NOMO-1 (cell line): ENCODE measurements at regions not wholly inside any gene's neighbourhood (a gene's known extent, or its start where the extent isn't known, plus 50 kb on each side); places are given as distances from the start of the nearest gene placed in this dataset.
"Not testable (repeated sequence)": the region's sequence is repeated elsewhere in the genome, so short reads cannot be mapped to it uniquely, and the experiment has no call there.

ENCODE experiments used
- DNase-seq, 2 experiments: peaks; one replicate each; lab custom pipeline; 2025; ENCODE audit not compliant: unreplicated experiment in 2 of 2; lab: John Stamatoyannopoulos, UW

- DNase-seq, result no peak
These were observed 517.8 kb downstream of the SLITRK5 start for GRCh38 chr13:88188986-88189385.

- DNase-seq, result no peak
These were observed 518.6 kb downstream of the SLITRK5 start for GRCh38 chr13:88189728-88190127.

DNA sequence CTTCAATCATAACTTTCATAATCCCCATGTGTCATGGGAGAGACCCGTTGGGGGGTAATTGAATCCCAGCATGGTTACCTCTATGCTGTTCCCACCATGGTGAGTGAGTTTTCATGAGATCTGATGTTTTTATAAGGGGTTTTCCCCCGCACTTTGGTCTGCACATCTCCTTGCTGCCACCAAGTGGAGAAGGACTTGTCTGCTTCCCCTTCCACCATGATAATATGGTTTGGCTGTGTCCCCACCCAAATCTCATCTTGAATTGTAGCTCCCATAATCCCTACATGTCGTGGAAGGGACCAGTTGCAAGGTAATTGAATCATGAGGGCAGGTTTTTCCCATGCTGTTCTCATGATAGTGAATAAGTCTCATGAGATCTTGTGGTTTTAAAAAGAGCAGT, 524.9 kb downstream of the SLITRK5 start:
- DNase-seq, result no peak

GRCh38 chr13:88217372-88217771, 546.2 kb downstream of the SLITRK5 start:
- DNase-seq, result no peak

- no peak for DNase-seq
These were observed 546.7 kb downstream of the SLITRK5 start for GRCh38 chr13:88217883-88218282.

- no peak for DNase-seq
These were observed 552.8 kb downstream of the SLITRK5 start for GRCh38 chr13:88223958-88224357.

- no peak for DNase-seq
These were observed 564.3 kb downstream of the SLITRK5 start for GRCh38 chr13:88235441-88235840.

DNA sequence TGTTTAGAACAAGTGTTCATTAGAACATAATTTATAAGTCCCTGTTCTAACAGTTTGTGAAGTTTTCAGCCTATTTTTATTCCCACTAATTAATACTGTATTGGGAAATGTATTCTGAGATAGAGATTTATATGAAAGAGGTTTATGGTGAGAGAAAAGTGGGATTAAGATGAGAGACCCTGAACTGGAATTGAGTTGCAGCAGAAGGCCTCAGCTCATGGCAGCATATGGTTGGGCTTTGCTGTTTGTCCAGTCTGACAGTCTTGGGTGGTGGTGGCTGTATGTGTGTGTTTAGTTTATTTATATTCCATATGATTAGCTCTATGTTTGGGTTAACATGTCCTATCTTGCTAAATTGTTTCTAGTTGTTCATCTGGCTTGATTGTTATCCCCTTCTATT, 575.1 kb downstream of the SLITRK5 start:
- no peak for DNase-seq

DNA sequence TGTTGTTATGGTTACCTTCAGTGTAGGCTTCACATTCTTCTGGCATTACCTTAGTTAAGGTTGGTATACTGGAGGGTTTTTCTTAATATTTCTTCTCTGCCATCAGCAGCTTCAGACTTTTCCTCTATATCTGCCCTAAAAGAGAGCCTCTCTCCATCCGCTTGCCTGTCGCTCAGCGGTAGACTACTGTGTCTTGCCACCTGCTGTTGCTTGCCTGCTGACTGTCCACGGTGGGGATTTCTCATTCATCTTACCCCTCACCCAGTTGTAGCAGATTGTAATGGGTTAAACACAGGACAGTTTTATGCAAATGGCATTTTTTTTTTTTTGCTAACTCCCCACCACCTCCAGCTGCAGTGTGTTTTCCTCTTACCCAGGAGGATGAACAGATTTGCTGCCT, 577.2 kb downstream of the SLITRK5 start:
- no peak for DNase-seq

GRCh38 chr13:88257706-88258105, 586.5 kb downstream of the SLITRK5 start:
- no peak for DNase-seq

GRCh38 chr13:88263808-88264207, 592.6 kb downstream of the SLITRK5 start:
- no peak for DNase-seq

DNA sequence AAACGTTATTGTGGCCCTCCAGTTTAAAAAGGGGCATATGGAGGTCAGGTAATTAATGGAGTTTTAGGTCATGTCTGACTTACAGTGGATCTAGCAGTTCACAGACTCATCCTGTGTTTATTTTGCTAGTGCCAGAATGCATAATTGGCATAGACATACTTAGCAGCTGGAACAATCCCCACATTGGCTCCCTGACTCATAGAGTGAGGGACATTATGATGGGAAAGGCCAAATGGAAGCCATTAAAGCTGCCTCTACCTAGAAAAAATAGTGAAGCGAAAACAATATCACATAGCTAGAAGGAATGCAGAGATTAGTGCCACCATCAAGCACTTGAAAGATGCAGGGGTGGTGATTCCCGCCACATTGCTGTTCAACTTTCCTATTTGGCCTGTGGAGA, 610.7 kb downstream of the SLITRK5 start:
- no peak for DNase-seq

- DNase-seq, result no peak
These were observed 614.2 kb downstream of the SLITRK5 start for GRCh38 chr13:88285329-88285728.

DNA sequence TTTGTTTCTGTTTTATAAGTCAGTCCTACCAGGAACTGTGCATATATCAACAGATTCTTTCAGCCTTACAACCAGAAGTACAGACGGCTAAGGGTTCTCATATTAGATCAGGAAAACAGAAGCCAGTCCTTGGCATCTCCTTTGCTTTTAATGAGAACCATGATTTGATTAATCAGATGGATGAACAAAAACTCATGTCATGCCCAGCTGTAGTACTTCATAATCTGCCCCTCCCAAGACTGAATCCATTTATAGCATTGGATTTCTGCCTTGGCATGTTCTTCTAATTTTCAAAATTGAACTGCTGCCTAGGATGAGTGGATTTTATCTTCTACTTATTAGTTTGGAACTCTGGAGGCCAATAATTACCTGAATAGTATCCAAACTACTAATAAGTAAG, 617.2 kb downstream of the SLITRK5 start:
- no peak for DNase-seq

- not testable (repeated sequence) for DNase-seq
These were observed 620.6 kb downstream of the SLITRK5 start for GRCh38 chr13:88291731-88292130.

DNA sequence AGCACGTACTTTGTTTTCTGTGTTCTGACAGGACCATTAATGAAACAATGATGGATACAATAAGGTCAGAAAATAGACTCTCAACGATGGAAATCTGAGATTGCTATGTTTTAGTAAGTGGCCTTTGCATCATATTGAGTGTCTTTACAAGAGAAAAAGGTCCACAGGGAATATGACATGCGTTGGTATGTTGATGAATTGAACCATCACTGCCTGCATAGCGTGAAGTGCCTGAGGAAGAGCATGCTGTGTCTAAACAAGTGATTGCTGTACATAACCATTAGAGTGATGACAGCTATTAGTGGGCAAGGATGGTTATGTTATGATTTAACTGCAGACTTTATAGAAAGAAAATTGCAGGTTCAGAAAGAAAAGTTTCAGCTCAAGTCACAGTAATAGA, 623.2 kb downstream of the SLITRK5 start:
- no peak for DNase-seq

DNA sequence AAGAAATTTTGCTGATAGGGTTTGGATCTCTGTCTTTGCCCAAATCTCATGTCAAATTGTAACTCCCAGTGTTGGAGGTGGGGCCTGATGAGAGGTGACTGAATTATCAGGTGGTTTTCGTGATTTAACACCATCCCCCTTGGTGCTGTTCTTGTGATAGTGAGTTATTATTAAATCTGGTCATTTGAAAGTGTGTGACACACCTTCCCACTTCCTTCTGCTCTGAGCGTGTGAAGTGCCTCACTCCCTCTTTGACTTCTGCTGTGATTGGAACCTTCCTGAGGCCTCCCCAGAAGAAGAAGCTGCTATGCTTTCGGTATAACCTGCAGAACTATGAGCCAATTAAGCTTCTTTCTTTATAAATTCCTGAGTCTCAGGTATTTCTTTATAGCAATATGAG, 632.0 kb downstream of the SLITRK5 start:
- DNase-seq, result no peak

- DNase-seq, result peak in 1 of 2 experiments; percentile 15
These were observed 632.4 kb downstream of the SLITRK5 start for GRCh38 chr13:88303605-88304004.

GRCh38 chr13:88314496-88314895, 643.3 kb downstream of the SLITRK5 start:
- no peak for DNase-seq

DNA sequence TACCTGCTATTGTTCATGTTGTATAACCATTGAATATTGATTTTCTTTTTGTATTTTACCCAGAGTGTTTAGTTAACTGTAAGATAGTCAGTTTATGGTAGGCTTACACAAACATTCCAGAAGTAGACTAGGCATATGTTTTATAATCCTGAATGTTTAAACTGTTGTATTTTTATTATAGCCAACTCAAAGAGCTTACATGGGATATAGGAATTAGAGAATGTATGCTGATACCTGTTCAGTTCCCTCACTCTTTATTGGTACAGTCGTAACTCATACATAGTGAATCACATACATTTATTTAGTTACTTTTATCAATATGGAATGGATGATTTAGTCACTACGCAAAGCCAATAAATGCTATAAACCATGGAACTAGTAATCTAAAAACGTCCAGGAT, 657.9 kb downstream of the SLITRK5 start:
- no peak for DNase-seq

DNA sequence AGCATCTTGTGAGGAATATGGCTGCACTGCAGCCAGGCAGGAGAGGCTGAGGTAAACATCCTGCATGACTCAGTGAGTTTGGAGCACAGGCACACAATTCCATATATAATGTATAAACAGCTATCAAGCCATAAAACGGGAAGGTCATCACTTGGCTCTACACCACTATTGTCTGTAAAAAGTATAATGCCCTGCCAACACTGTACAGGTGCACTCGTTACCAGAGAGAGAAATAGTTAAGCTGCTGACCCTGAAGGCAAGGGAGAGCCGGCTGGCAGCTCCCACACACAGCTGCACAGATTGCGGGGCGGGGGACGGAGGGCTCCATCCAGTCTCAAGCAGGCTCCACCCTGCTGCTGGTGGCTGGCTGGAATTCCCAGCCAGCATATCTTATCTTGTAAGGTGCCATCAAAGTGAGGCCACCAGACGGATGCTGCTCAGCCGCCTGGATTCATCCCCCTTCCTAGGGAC, 668.1 kb downstream of the SLITRK5 start:
- DNase-seq, result no peak

DNA sequence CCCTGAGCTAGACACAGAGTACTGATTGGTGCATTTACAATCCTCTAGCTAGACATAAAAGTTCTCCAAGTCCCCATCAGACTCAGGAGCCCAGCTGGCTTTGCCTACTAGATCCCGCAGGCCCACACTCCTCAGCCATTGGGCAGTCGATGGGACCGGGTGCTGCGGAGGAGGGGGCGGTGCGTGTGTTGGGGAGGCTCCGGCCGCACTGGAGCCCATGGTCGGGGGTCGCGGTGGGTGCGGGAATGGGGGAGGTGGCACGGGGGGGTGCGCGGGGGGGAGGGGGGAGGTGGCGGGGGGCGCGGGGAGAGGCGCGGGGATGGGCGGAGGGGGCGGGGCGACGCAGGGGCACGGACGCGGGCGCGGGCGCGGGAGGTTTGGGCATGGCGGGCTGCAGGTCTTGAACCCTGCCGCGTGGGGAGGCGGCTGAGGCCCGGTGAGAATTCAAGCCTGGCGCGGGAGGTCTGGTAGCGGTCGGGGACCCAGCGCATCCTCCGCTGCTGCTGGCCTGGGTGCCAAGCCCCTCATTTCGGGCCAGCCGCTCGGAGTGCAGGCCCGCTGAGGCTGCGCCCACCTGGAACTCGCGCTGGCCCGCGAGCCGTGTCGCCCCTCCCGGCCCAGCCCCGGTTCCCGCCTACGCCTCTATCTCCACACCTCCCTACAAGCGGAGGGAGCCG, 674.1 kb downstream of the SLITRK5 start:
- no peak for DNase-seq

GRCh38 chr13:88360761-88361160, 689.6 kb downstream of the SLITRK5 start:
- no peak for DNase-seq
